ENCODE measurements at regions not wholly inside any gene's neighbourhood (a gene's known extent, or its start where the extent isn't known, plus 50 kb on each side); places are given as distances from the start of the nearest gene placed in this dataset.

DNA sequence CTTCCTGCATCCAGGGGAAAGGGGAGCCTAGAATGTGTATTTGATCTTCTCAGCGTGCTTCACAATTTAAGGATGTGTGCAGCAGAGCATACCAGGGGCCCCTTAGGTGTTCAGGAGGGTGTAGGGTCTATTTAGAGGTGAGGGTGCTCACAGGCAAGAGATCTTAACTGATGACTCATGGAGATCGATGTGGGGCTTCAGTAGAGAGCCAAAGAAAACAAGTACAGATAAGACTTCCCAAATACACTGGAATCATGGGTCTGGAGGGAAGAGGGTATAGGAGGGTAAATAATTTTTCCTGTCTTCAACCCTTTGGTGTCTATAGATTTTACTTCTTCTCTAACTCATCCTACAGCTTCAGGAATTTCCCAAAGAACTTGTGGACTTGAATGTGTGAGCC, 170.2 kb upstream of the LRRC3B start:
- H2BK12ac ChIP-seq (ENCODE audit: low read length) = no peak overlapping the region
- no peak overlapping the region for H3K23ac ChIP-seq (ENCODE audit: low read length)
- WGBS (ENCODE audit: extremely low coverage, insufficient coverage, insufficient read length) = no CpG with 5 or more reads among the region's 2 CpGs
- H3K4me2 ChIP-seq (ENCODE audit: low read length) = no peak overlapping the region
- no peaks in the 10 kb centered on the region for H3K27me3 ChIP-seq (ENCODE audit: insufficient read depth, low read length)
- H3K4me3 ChIP-seq (ENCODE audit: low read depth, low read length) = no peak overlapping the region
- no peaks in the 10 kb centered on the region for H3K36me3 ChIP-seq (ENCODE audit: control insufficient read depth in 1 of 2, insufficient read depth in 2 of 2, low read length in 2 of 2)
- no peak overlapping the region for H3K9ac ChIP-seq (ENCODE audit: low read length)
- H4K12ac ChIP-seq (ENCODE audit: low read depth, low read length) = no peak overlapping the region
- no peak overlapping the region for H3K14ac ChIP-seq (ENCODE audit: low read length)
- H3K9me3 ChIP-seq (ENCODE audit: insufficient read depth, low read depth, low read length) = no peaks in the 10 kb centered on the region
- no peak overlapping the region for H2BK120ac ChIP-seq (ENCODE audit: insufficient read depth, low read length, poor library complexity)
- no peak for DNase-seq
- no peaks in the 10 kb centered on the region for H3K79me1 ChIP-seq (ENCODE audit: low read length)
- no peak overlapping the region for H3K4ac ChIP-seq (ENCODE audit: low read depth, low read length)
- H4K8ac ChIP-seq (ENCODE audit: low read depth, low read length) = no peak overlapping the region
- no peaks in the 10 kb centered on the region for H3K4me1 ChIP-seq (ENCODE audit: control insufficient read depth in 1 of 2, insufficient read depth in 2 of 2, low read length in 2 of 2)
- no peak overlapping the region for H3K18ac ChIP-seq (ENCODE audit: low read length)
- no peak overlapping the region for H2AK5ac ChIP-seq (ENCODE audit: low read length)
- H2AFZ ChIP-seq (ENCODE audit: insufficient read depth, low read length, poor library complexity) = no peak overlapping the region
- no peak overlapping the region for H4K91ac ChIP-seq (ENCODE audit: low read depth, low read length)
- H3K79me2 ChIP-seq (ENCODE audit: control insufficient read depth, insufficient read depth, low read length, poor library complexity) = no peaks in the 10 kb centered on the region
- H3K27ac ChIP-seq (ENCODE audit: low read depth, low read length) = no peak overlapping the region
- no peak overlapping the region for H2BK5ac ChIP-seq (ENCODE audit: low read depth, low read length, poor library complexity)

DNA sequence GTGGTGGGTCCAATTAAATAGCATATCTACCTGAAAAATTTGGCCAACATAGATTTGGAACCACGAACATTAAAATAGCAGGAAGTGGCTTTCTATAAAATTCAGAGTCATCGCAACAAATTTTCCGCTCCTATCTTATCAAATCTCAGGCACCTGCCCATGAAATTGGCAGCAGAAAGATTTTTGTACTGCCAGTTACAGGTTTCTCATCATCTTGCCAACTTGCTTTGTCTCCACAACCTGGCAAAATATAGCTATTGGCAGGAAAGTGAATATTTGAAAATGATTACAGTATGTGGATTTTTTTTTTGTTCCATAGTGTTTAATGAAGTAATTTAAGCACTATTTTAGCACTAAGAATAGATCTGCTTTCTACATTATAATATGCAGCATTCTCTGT, 161.6 kb upstream of the LRRC3B start:
- Histone ChIP-seq H4K8ac (ENCODE audit: low read depth, low read length) (no peak overlapping the region), H3K4me1 (ENCODE audit: control insufficient read depth in 1 of 2, insufficient read depth in 2 of 2, low read length in 2 of 2) (no peaks in the 10 kb centered on the region), H3K4me3 (ENCODE audit: low read depth, low read length) (no peak overlapping the region), H2AK5ac (ENCODE audit: low read length) (no peak overlapping the region), H3K9ac (ENCODE audit: low read length) (no peak overlapping the region), H3K79me1 (ENCODE audit: low read length) (no peaks in the 10 kb centered on the region), H3K36me3 (ENCODE audit: control insufficient read depth in 1 of 2, insufficient read depth in 2 of 2, low read length in 2 of 2) (no peaks in the 10 kb centered on the region), H4K12ac (ENCODE audit: low read depth, low read length) (no peak overlapping the region), H3K4ac (ENCODE audit: low read depth, low read length) (no peak overlapping the region), H2AFZ (ENCODE audit: insufficient read depth, low read length, poor library complexity) (no peak overlapping the region), H3K79me2 (ENCODE audit: control insufficient read depth, insufficient read depth, low read length, poor library complexity) (no peaks in the 10 kb centered on the region), H4K91ac (ENCODE audit: low read depth, low read length) (no peak overlapping the region), H2BK12ac (ENCODE audit: low read length) (no peak overlapping the region), H3K23ac (ENCODE audit: low read length) (no peak overlapping the region), H3K27ac (ENCODE audit: low read depth, low read length) (no peak overlapping the region), H3K18ac (ENCODE audit: low read length) (no peak overlapping the region), H3K14ac (ENCODE audit: low read length) (no peak overlapping the region), H3K4me2 (ENCODE audit: low read length) (no peak overlapping the region), H3K9me3 (ENCODE audit: insufficient read depth, low read depth, low read length) (peaks cover 2% of the 10 kb centered on the region), H3K27me3 (ENCODE audit: insufficient read depth, low read length) (no peaks in the 10 kb centered on the region), H2BK120ac (ENCODE audit: insufficient read depth, low read length, poor library complexity) (no peak overlapping the region), H2BK5ac (ENCODE audit: low read depth, low read length, poor library complexity) (no peak overlapping the region)
- DNase-seq = no peak
- no CpG with 5 or more reads among the region's 3 CpGs for WGBS (ENCODE audit: extremely low coverage, insufficient coverage, insufficient read length)

DNA sequence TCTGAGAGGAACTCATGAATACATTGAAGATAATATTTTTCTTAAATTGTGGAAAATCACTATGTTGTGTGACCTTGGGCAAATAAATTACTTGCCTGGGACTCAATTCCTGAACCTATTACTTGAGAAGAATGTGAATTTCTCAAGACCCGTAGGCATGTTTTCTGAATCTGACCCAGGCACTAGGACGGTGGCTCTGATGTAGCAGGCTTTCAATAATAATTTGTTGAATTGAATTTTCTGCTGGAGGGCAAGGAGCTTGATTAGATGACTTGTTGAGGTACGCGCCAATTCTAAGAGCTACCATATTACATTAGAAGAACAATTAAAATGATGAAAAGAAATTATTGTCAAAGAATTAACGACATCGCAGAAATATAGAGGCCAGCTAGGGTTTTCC, 150.2 kb upstream of the LRRC3B start:
- no peak overlapping the region for H3K18ac ChIP-seq (ENCODE audit: low read length)
- H3K23ac ChIP-seq (ENCODE audit: low read length) = no peak overlapping the region
- H3K9ac ChIP-seq (ENCODE audit: low read length) = no peak overlapping the region
- no peaks in the 10 kb centered on the region for H3K27me3 ChIP-seq (ENCODE audit: insufficient read depth, low read length)
- no peak overlapping the region for H3K14ac ChIP-seq (ENCODE audit: low read length)
- H4K91ac ChIP-seq (ENCODE audit: low read depth, low read length) = no peak overlapping the region
- peak in 1 of 2 donors; percentile 2 for DNase-seq
- no peak overlapping the region for H2BK12ac ChIP-seq (ENCODE audit: low read length)
- H4K8ac ChIP-seq (ENCODE audit: low read depth, low read length) = no peak overlapping the region
- H3K9me3 ChIP-seq (ENCODE audit: insufficient read depth, low read depth, low read length) = no peaks in the 10 kb centered on the region
- no peak overlapping the region for H4K12ac ChIP-seq (ENCODE audit: low read depth, low read length)
- H3K79me1 ChIP-seq (ENCODE audit: low read length) = no peaks in the 10 kb centered on the region
- no peak overlapping the region for H2BK120ac ChIP-seq (ENCODE audit: insufficient read depth, low read length, poor library complexity)
- no peak overlapping the region for H3K4me3 ChIP-seq (ENCODE audit: low read depth, low read length)
- no peak overlapping the region for H3K4ac ChIP-seq (ENCODE audit: low read depth, low read length)
- H3K79me2 ChIP-seq (ENCODE audit: control insufficient read depth, insufficient read depth, low read length, poor library complexity) = no peaks in the 10 kb centered on the region
- no peak overlapping the region for H3K27ac ChIP-seq (ENCODE audit: low read depth, low read length)
- no peak overlapping the region for H2AK5ac ChIP-seq (ENCODE audit: low read length)
- no peak overlapping the region for H2BK5ac ChIP-seq (ENCODE audit: low read depth, low read length, poor library complexity)
- no peaks in the 10 kb centered on the region for H3K36me3 ChIP-seq (ENCODE audit: control insufficient read depth in 1 of 2, insufficient read depth in 2 of 2, low read length in 2 of 2)
- WGBS (ENCODE audit: extremely low coverage, insufficient coverage, insufficient read length) = no CpG with 5 or more reads among the region's 6 CpGs
- H3K4me1 ChIP-seq (ENCODE audit: control insufficient read depth in 1 of 2, insufficient read depth in 2 of 2, low read length in 2 of 2) = no peaks in the 10 kb centered on the region
- no peak overlapping the region for H3K4me2 ChIP-seq (ENCODE audit: low read length)
- no peak overlapping the region for H2AFZ ChIP-seq (ENCODE audit: insufficient read depth, low read length, poor library complexity)

DNA sequence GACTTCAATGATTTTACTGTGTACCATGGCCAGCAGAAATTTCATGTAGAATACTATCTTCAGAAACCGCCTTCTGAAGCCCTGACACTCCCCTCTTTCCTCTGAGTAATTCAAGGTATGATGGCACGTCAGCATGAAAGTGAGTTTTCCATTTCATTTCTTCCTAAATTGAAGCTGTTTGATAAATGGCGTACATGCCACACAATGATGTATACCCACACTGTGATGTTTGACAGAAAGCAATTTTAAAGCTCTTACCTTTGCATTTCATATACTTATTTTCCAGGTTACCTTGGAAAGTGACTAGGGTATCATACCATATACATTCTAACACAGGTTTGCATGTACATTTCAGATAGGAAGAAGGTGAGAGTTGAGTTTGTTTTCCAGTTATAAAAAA, 147.9 kb upstream of the LRRC3B start:
- H3K9ac ChIP-seq (ENCODE audit: low read length) = no peak overlapping the region
- no peak overlapping the region for H4K8ac ChIP-seq (ENCODE audit: low read depth, low read length)
- H3K14ac ChIP-seq (ENCODE audit: low read length) = no peak overlapping the region
- no CpG with 5 or more reads among the region's 3 CpGs for WGBS (ENCODE audit: extremely low coverage, insufficient coverage, insufficient read length)
- no peaks in the 10 kb centered on the region for H3K27me3 ChIP-seq (ENCODE audit: insufficient read depth, low read length)
- H3K79me1 ChIP-seq (ENCODE audit: low read length) = no peaks in the 10 kb centered on the region
- no peak overlapping the region for H2BK5ac ChIP-seq (ENCODE audit: low read depth, low read length, poor library complexity)
- no peak overlapping the region for H2BK120ac ChIP-seq (ENCODE audit: insufficient read depth, low read length, poor library complexity)
- H3K79me2 ChIP-seq (ENCODE audit: control insufficient read depth, insufficient read depth, low read length, poor library complexity) = no peaks in the 10 kb centered on the region
- no peak overlapping the region for H2AFZ ChIP-seq (ENCODE audit: insufficient read depth, low read length, poor library complexity)
- no peak overlapping the region for H3K4me2 ChIP-seq (ENCODE audit: low read length)
- no peak overlapping the region for H3K23ac ChIP-seq (ENCODE audit: low read length)
- H2AK5ac ChIP-seq (ENCODE audit: low read length) = no peak overlapping the region
- DNase-seq = no peak
- H3K9me3 ChIP-seq (ENCODE audit: insufficient read depth, low read depth, low read length) = no peaks in the 10 kb centered on the region
- no peak overlapping the region for H3K27ac ChIP-seq (ENCODE audit: low read depth, low read length)
- no peak overlapping the region for H3K4me3 ChIP-seq (ENCODE audit: low read depth, low read length)
- H3K36me3 ChIP-seq (ENCODE audit: control insufficient read depth in 1 of 2, insufficient read depth in 2 of 2, low read length in 2 of 2) = no peaks in the 10 kb centered on the region
- no peak overlapping the region for H2BK12ac ChIP-seq (ENCODE audit: low read length)
- no peak overlapping the region for H4K91ac ChIP-seq (ENCODE audit: low read depth, low read length)
- no peak overlapping the region for H3K18ac ChIP-seq (ENCODE audit: low read length)
- no peaks in the 10 kb centered on the region for H3K4me1 ChIP-seq (ENCODE audit: control insufficient read depth in 1 of 2, insufficient read depth in 2 of 2, low read length in 2 of 2)
- H4K12ac ChIP-seq (ENCODE audit: low read depth, low read length) = no peak overlapping the region
- no peak overlapping the region for H3K4ac ChIP-seq (ENCODE audit: low read depth, low read length)

DNA sequence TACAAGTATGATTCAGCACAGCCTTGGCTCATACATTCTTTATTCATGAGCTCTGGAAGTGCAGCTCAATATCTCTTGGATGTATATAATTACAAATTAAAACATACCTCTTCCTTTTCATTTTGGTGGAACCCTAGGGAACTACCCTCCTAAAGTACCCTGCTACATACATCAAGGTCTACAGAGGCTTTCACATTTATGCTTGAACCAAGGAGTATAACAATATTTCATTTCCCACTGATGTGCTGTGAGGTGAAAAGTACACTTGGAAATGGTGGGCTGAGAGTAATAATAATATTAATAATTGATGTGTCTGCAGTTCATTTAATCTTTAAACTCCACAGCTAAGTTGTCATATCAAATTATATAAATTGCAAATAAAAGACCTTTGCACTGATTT, 142.2 kb upstream of the LRRC3B start:
- Histone ChIP-seq H4K91ac (ENCODE audit: low read depth, low read length) (no peak overlapping the region), H4K12ac (ENCODE audit: low read depth, low read length) (no peak overlapping the region), H3K9ac (ENCODE audit: low read length) (no peak overlapping the region), H3K4me1 (ENCODE audit: control insufficient read depth in 1 of 2, insufficient read depth in 2 of 2, low read length in 2 of 2) (no peaks in the 10 kb centered on the region), H2BK12ac (ENCODE audit: low read length) (no peak overlapping the region), H2BK5ac (ENCODE audit: low read depth, low read length, poor library complexity) (no peak overlapping the region), H2BK120ac (ENCODE audit: insufficient read depth, low read length, poor library complexity) (no peak overlapping the region), H2AK5ac (ENCODE audit: low read length) (no peak overlapping the region), H3K79me1 (ENCODE audit: low read length) (no peaks in the 10 kb centered on the region), H3K36me3 (ENCODE audit: control insufficient read depth in 1 of 2, insufficient read depth in 2 of 2, low read length in 2 of 2) (no peaks in the 10 kb centered on the region), H3K27me3 (ENCODE audit: insufficient read depth, low read length) (no peaks in the 10 kb centered on the region), H3K4ac (ENCODE audit: low read depth, low read length) (no peak overlapping the region), H3K4me2 (ENCODE audit: low read length) (no peak overlapping the region), H3K23ac (ENCODE audit: low read length) (no peak overlapping the region), H2AFZ (ENCODE audit: insufficient read depth, low read length, poor library complexity) (no peak overlapping the region), H3K79me2 (ENCODE audit: control insufficient read depth, insufficient read depth, low read length, poor library complexity) (no peaks in the 10 kb centered on the region), H3K4me3 (ENCODE audit: low read depth, low read length) (no peak overlapping the region), H3K14ac (ENCODE audit: low read length) (no peak overlapping the region), H3K27ac (ENCODE audit: low read depth, low read length) (no peak overlapping the region), H3K18ac (ENCODE audit: low read length) (no peak overlapping the region), H4K8ac (ENCODE audit: low read depth, low read length) (no peak overlapping the region), H3K9me3 (ENCODE audit: insufficient read depth, low read depth, low read length) (no peaks in the 10 kb centered on the region)
- no peak for DNase-seq
